ENCODE measurements at regions not wholly inside any gene's neighbourhood (a gene's known extent, or its start where the extent isn't known, plus 50 kb on each side); places are given as distances from the start of the nearest gene placed in this dataset.

DNA sequence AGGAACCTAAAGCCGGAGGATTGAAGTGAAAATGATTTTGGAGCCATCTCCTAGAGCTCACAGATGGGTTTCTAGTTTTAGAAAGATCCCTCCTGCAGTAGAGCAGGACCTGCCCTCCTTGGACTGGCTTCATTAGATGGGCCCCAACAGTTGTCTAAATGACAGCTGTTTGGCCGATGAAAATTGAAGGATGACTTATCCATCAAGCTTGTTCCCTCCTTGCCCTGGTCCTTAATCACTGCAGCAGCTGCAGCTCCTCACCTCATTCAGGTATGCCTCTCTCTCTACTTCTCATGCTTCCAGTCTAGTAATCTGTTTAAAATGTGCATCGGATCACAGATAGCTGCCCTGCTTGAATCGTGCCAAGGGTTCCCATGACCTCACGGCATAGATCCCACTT is 677.6 kb downstream of the BCL11A start:
- TF ChIP-seq POLR2A (IDR thresholded peaks at IDR 0.05) = no peak
- TF ChIP-seq CTCF (IDR thresholded peaks at IDR 0.05) = no peak
